NB4 (cell line): ENCODE measurements at regions not wholly inside any gene's neighbourhood (a gene's known extent, or its start where the extent isn't known, plus 50 kb on each side); places are given as distances from the start of the nearest gene placed in this dataset.

Source experiments
- DNase-seq: peaks from one replicate; pipeline ENCODE4 v3.0.0; 2010; ENCODE audit warnings: low read depth
- H3K4me3 ChIP-seq: one replicate; pipeline ENCODE4 v1.5.1; 2011; ENCODE audit warnings: mild to moderate bottlenecking, low read depth, low read length, moderate library complexity
- MYC ChIP-seq: IDR thresholded peaks from 2 replicates; pipeline ENCODE4 v1.6.1; 2011; ENCODE audit warnings: low read depth, low read length
- POLR2A ChIP-seq: IDR thresholded peaks from 2 replicates; pipeline ENCODE4 v1.6.1; 2011; ENCODE audit warnings: mild to moderate bottlenecking; ENCODE audit not compliant: insufficient read length; ENCODE audit errors: extremely low read depth
- TF ChIP-seq, protein P1 (sequence below): IDR thresholded peaks from one replicate; pipeline ENCODE4 v1.5.1; 2012; ENCODE audit warnings: low read depth, low read length
- TF ChIP-seq, protein P2 (sequence below): IDR thresholded peaks from 2 replicates; pipeline ENCODE4 v1.6.1; 2011; ENCODE audit warnings: low read depth, low read length

DNA sequence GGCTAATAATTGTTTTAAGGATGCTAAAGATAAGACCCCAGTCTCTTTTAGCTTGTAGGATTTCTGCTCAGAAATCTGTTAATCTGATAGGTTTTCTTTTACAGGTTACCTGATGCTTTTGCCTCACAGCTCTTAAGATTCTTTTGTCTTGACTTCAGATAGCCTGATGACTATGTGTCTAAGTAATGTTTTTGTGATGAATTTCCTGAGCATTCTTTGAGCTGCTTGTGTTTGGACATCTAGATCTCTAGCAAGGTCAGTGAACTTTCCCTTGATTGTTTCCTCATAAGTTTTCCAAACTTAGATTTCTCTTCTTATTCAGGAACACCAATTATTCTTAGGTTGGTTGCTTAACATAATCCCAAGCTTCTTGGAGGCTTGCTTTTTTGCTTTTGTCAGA is 104.1 kb downstream of the ZNF518B start:
- no peak overlapping the region for H3K4me3 ChIP-seq
- TF ChIP-seq MYC (no peak), POLR2A (no peak)
- TF ChIP-seq, protein P1, sequence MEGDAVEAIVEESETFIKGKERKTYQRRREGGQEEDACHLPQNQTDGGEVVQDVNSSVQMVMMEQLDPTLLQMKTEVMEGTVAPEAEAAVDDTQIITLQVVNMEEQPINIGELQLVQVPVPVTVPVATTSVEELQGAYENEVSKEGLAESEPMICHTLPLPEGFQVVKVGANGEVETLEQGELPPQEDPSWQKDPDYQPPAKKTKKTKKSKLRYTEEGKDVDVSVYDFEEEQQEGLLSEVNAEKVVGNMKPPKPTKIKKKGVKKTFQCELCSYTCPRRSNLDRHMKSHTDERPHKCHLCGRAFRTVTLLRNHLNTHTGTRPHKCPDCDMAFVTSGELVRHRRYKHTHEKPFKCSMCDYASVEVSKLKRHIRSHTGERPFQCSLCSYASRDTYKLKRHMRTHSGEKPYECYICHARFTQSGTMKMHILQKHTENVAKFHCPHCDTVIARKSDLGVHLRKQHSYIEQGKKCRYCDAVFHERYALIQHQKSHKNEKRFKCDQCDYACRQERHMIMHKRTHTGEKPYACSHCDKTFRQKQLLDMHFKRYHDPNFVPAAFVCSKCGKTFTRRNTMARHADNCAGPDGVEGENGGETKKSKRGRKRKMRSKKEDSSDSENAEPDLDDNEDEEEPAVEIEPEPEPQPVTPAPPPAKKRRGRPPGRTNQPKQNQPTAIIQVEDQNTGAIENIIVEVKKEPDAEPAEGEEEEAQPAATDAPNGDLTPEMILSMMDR, result no peak
- TF ChIP-seq, protein P2, sequence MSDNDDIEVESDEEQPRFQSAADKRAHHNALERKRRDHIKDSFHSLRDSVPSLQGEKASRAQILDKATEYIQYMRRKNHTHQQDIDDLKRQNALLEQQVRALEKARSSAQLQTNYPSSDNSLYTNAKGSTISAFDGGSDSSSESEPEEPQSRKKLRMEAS, result no peak
- no peak for DNase-seq

DNA sequence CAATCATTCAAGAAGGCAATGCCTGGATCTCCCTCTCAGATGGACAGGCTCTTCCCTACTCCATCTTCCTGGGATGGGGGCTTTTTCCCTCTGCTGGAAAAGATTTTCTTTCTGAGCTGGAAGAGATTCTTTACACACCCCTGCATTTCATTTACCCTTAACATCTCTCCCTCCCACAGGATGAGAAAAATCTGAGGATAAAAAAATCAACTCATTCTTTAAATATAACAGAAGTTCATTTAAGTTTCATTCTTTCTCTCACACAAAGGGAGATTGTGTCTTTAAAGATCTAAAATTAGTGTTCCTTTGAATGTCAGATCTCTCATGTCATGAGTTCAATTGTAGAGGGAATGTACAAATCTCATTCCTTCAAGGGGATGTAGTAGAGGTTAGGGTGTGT is 109.0 kb downstream of the ZNF518B start:
- no peak for TF ChIP-seq POLR2A
- TF ChIP-seq MYC, result no peak
- TF ChIP-seq, protein P2, result no peak
- TF ChIP-seq, protein P1, result no peak
- no peak overlapping the region for H3K4me3 ChIP-seq
- DNase-seq, result no peak

DNA sequence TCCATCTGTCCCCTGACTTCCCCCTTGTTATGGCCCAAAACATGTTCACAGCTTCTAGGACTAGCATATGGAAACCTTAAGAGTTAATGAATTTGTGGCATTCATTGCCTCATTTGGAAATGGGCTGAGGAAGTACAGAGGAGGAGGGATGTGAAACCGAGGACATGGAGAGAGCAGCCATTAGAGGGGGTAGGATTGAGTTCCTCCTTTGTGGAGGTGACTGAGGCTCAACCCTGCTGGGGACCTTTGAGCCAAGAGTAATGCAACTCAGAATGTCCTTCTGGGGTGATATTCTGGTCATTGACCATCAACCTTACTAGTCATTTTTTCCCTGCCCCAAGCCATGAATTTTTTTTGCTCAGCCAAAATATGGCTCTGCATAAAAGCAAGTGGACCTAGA is 109.4 kb downstream of the ZNF518B start:
- no peak for DNase-seq
- TF ChIP-seq MYC, result no peak
- no peak for TF ChIP-seq POLR2A
- TF ChIP-seq, protein P1, result no peak
- TF ChIP-seq, protein P2, result no peak
- no peak overlapping the region for H3K4me3 ChIP-seq

DNA sequence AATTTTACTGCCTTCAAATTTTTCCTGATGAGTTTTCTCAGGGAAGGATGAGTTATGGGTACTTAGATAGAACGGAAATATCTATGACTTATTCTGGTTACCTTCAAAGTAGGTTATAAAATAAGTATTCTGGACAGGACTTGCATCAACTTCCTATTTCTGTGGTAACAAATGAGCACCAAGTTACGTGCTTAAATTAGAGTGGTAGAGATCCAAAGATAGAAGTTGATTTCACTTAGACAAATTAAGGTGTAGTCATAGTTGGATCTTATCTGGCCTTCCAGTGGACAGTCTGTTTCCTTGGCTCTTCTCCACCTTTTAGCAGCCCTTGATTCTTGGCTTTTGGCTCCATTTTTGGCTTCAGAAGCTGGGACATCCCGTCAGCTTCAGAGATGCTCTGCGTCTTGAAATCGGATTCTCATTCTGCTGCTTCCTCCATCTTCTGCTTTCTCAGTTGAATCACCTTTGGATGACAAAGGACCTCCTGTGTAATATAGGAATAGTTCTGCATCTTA is 109.9 kb downstream of the ZNF518B start:
- no peak overlapping the region for H3K4me3 ChIP-seq
- no peak for DNase-seq
- TF ChIP-seq, protein P1, result no peak
- TF ChIP-seq, protein P2, result no peak

DNA sequence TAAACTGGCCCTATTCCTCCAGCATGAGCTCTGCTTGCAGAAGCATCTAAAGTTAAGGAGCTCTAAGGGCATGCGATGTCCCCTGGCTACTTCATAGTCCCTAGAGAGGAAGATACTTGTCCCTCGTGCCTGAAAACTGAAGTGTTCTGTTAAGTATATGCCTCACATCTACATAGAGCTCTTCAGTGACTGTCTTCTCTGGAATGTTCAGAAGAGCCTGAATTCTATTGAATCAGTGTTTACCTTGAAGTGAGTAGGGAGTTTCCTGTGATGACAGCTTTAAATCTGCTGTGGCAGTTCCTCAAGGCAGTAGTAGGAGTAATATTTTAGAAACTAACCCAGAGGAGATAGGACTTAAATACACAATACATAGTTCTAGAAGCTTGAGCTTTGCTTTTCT is 111.2 kb downstream of the ZNF518B start:
- DNase-seq, result no peak
- TF ChIP-seq, protein P2, result no peak
- TF ChIP-seq POLR2A, result no peak
- TF ChIP-seq MYC, result no peak
- TF ChIP-seq, protein P1, result no peak
- no peak overlapping the region for H3K4me3 ChIP-seq

DNA sequence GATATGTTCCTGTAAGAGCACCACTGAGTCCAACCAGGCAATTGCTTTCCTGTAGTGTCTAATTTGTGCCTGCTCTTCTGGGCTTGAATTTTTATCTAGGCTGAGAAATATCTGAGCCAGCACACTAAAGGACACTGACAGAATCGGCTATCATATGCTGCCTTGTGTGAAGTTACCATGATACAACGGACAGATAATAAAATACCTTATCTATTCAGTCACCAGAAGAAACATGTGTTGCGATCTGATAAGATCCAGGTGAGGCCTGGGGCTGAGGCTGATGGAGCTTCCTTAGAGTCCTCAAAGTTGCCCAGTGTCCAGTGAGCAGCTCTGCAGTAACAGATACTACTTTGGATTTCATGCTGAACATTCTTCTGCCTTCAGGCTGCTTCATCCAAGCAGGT is 111.8 kb downstream of the ZNF518B start:
- no peak for DNase-seq
- H3K4me3 ChIP-seq, result no peak overlapping the region
- TF ChIP-seq MYC (no peak), POLR2A (no peak)
- TF ChIP-seq, protein P2, result no peak
- TF ChIP-seq, protein P1, result no peak
